GM12864 (cell line): ENCODE measurements at regions not wholly inside any gene's neighbourhood (a gene's known extent, or its start where the extent isn't known, plus 50 kb on each side); places are given as distances from the start of the nearest gene placed in this dataset.

Source experiments
- DNase-seq: peaks from one replicate; pipeline ENCODE4 v3.0.0-alpha.2; 2011; ENCODE audit warnings: low read depth
- H3K4me3 ChIP-seq: 2 replicates; pipeline ENCODE4 v1.5.1; 2011; ENCODE audit warnings: mild to moderate bottlenecking, low read depth, low read length, control low read depth
- TF ChIP-seq, protein P1 (sequence below): IDR thresholded peaks from 2 replicates; pipeline ENCODE4 v1.5.1; 2011; ENCODE audit warnings: low read depth, mild to moderate bottlenecking, moderate library complexity, low read length, control low read depth, inconsistent platforms; ENCODE audit errors: missing control alignments

DNA sequence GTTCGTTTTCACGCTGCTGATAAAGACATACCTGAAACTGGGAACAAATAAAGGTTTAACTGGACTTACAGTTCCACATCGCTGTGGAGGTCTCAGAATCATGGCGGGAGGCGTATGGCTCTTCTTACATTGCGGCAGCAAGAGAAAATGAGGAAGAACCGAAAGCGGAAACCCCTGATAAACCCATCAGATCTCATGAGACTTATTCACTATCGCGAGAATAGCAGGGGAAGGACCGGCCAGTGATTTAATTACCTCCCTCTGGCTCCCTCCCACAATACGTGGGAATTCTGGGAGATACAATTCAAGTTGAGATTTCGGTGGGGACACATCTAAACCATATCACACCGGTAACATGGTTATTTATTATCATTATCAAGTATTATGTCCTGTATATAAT lies 2204.5 kb downstream of the ARAP2 start:
- no peak for DNase-seq
- no peak overlapping the region for H3K4me3 ChIP-seq
- TF ChIP-seq, protein P1, sequence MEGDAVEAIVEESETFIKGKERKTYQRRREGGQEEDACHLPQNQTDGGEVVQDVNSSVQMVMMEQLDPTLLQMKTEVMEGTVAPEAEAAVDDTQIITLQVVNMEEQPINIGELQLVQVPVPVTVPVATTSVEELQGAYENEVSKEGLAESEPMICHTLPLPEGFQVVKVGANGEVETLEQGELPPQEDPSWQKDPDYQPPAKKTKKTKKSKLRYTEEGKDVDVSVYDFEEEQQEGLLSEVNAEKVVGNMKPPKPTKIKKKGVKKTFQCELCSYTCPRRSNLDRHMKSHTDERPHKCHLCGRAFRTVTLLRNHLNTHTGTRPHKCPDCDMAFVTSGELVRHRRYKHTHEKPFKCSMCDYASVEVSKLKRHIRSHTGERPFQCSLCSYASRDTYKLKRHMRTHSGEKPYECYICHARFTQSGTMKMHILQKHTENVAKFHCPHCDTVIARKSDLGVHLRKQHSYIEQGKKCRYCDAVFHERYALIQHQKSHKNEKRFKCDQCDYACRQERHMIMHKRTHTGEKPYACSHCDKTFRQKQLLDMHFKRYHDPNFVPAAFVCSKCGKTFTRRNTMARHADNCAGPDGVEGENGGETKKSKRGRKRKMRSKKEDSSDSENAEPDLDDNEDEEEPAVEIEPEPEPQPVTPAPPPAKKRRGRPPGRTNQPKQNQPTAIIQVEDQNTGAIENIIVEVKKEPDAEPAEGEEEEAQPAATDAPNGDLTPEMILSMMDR, result no peak

DNA sequence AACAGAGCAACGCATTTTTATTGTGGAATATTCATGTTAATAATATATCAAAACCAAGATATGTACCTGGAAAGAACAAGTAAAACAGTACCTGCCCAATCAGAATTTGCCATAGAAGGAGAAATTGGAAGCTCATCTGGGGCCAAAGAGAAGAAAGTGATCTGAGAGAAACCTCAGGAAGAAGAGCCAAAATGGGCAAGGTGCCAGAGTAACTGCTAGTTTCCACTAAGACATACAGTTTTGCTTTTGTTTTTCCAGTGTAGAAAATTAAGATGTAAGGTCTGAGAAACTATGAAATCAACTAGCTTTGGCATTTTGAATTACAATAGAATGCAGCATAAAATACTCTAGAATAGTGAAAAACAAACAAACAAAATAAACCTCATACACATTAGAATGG lies 2201.2 kb downstream of the ARAP2 start:
- no peak for DNase-seq
- TF ChIP-seq, protein P1, result no peak

DNA sequence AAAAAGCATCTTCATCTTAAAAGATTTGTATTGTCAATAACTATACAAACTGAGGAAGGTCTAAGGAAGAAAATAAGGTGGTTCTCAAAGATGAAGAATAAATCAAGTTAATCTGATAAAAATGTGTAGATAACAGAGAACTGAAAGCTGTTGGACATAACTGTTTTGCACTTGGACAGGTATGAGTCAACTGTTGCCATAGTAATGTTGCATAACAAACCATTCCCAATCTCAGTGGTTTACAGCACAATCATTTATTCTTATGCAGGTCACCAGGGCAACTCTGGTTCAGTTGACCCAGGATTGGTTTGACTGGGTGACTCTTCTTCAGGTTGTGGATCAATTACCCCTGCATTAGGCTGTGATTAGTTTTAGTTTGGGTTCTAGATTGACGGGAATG lies 2197.7 kb downstream of the ARAP2 start:
- DNase-seq, result no peak
- no peak overlapping the region for H3K4me3 ChIP-seq
- TF ChIP-seq, protein P1, result no peak

More for the DNA sequence above, 2201.2 kb downstream of the ARAP2 start:
- H3K4me3 ChIP-seq, result no peak overlapping the region

DNA sequence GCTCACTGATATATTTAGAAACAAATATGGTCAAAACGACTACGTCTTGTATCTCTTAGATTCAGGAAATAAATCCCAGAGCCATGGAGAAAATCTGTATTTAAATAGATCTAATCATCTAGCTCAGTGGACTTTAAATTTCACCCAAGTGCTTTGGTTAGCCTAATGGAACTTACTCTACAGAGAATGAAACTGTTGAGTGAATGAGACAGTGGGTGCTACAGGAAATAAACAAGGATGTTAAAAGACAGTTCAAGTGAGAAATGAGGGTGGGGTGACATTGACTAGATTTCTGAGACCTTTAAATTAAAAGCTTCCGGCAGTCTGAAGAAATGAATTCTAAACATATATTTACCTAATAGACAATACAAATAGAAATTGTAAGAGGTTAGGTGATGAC lies 2197.0 kb downstream of the ARAP2 start:
- DNase-seq, result no peak
- TF ChIP-seq, protein P1, result no peak
- H3K4me3 ChIP-seq, result no peak overlapping the region

DNA sequence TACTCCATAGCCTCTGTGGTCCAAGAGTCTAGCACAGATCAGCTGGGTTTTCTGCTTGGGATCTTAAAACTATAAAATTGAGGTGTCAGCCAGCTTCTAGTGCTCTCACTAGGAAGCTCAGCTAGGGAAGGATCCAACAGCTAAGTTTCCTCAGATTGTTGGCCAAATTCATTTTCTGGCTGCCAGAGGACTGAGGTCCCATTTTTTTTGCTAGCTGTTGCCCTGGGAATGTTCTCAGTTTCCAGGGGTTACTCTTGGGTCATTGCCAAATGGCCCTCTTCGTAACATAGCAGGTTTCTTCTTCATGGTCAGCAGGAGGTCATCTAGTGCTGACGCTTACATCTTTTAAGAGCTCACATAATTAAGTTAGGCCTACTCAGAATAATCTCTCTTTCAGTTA lies 2178.2 kb downstream of the ARAP2 start:
- no peak for DNase-seq
- no peak overlapping the region for H3K4me3 ChIP-seq
- TF ChIP-seq, protein P1, result no peak

DNA sequence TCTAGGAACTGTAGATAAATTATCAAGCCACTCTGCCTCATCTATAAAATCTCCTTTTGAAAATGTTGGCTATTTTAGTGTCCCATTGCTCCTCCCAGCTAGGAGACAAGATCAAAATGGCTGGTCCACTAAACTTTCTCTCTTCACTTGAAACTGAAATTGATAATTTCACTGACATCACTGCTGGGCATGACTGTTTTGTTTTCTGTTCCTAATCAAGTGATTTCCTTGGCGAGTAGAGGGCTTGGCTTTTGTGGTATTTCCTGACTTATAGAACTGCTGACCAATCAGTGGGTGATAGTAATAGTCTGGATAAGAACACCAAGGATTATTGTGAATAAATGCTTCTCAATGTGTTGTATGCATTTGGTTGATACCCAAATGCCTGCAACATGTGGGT lies 2152.9 kb downstream of the ARAP2 start:
- no peak overlapping the region for H3K4me3 ChIP-seq
- TF ChIP-seq, protein P1, result no peak
- no peak for DNase-seq

DNA sequence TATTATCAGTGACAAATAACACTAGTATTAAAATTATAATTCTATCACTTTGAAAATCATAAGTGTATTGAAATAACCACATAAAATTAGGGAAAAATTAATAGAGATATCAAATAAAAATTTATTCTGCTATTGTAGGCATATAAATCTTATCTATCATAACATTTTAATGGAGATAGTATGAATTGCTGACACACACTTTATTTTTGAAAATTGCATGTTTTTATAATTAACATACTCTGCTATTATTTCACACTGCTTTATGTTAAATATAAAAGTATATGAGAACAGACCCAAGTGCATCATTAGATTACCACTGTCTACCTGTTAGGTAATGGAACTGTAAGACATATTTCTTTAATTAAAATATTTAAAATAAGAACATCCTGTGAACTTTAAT lies 2150.2 kb downstream of the ARAP2 start:
- no peak overlapping the region for H3K4me3 ChIP-seq
- DNase-seq, result no peak
- TF ChIP-seq, protein P1, result no peak
